GM13976 (cell line): ENCODE measurements at regions not wholly inside any gene's neighbourhood (a gene's known extent, or its start where the extent isn't known, plus 50 kb on each side); places are given as distances from the start of the nearest gene placed in this dataset.

ENCODE experiments used
- DNase-seq: peaks from one replicate; pipeline ENCODE4 v3.0.0; 2012; ENCODE audit warnings: low spot score
- CTCF ChIP-seq: IDR thresholded peaks from 2 replicates; pipeline ENCODE4 v1.5.1; 2012; ENCODE audit warnings: borderline replicate concordance, mild to moderate bottlenecking; ENCODE audit not compliant: insufficient read depth; ENCODE audit errors: extremely low read depth, missing control alignments, control extremely low read depth
- in situ Hi-C: fragments of 300-500 bp; cut with MboI; formaldehyde crosslinking; loops from one replicate; pipeline ENCODE4 v1.12.0; 2022; ENCODE audit warnings: low sequenced_read_pairs, mixed read lengths, inconsistent platforms; ENCODE audit not compliant: unreplicated experiment

DNA sequence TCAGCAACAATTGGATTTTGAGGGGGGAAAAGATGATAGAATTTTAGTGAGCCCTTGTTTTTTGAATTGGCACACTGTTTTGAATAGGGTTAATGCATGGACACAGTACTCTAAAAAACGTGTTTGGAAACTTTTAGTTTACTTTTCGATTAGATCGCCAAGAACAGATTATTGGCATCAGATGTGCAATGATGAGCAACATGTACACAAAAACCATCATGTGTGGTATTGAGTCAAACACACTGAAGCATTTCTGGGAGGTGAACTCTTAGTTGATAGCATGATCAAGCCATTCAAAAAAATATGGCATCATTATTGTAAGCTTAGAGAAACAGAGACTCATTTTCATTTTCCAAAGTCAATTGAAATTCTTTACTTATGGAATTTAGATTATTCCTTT, 329.2 kb downstream of the ADAMTS20 start:
- in situ Hi-C loops = no loop called here
- no peak for DNase-seq
- TF ChIP-seq CTCF = no peak

GRCh38 chr12:43221216-43221615, 330.8 kb downstream of the ADAMTS20 start:
- no peak for DNase-seq
- no peak for TF ChIP-seq CTCF
- in situ Hi-C loops = no loop called here

GRCh38 chr12:43216490-43216889, 335.5 kb downstream of the ADAMTS20 start:
- TF ChIP-seq CTCF = no peak

DNA sequence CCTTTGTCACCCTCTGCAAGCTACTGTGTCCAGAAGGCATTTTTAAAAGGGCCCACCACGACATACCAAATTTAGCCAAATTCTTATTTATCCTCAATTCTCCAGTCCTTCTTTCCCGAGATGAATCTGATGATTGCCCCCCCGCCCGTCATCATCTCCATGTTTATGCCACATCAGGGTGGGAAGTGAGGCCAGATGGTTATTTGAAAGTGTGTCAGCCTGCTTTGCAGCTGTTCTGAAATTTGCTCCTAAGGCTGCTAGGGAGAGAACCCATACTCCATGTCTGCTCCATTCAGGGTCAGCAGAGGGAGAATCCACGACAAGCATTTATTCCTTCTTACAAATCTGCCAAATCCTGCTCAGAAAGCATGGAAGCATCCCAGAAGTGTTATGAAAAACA, 337.8 kb downstream of the ADAMTS20 start:
- no peak for DNase-seq
- TF ChIP-seq CTCF = no peak
- in situ Hi-C loops = no loop called here

More at GRCh38 chr12:43216490-43216889, 335.5 kb downstream of the ADAMTS20 start:
- in situ Hi-C loops = no loop called here
- no peak for DNase-seq

DNA sequence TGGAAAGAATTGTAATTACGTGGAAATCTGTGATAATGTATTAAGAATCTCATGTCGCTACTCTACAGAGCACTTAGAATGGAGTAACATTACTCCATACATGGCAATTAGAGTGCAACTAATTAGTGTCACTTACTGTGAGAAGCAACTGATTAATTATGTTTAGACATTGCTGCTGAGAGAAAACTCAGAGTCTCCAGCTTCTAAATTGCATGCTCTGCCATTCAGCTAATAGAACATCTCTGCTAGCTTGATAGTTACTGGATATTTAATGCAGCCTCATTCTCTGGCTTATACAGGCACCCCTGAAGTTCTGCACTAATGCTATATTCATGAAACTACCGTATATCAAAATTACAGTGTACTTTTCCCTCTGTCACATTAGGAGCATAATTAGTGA, 338.4 kb downstream of the ADAMTS20 start:
- no peak for TF ChIP-seq CTCF
- in situ Hi-C loops = no loop called here
- DNase-seq = no peak

DNA sequence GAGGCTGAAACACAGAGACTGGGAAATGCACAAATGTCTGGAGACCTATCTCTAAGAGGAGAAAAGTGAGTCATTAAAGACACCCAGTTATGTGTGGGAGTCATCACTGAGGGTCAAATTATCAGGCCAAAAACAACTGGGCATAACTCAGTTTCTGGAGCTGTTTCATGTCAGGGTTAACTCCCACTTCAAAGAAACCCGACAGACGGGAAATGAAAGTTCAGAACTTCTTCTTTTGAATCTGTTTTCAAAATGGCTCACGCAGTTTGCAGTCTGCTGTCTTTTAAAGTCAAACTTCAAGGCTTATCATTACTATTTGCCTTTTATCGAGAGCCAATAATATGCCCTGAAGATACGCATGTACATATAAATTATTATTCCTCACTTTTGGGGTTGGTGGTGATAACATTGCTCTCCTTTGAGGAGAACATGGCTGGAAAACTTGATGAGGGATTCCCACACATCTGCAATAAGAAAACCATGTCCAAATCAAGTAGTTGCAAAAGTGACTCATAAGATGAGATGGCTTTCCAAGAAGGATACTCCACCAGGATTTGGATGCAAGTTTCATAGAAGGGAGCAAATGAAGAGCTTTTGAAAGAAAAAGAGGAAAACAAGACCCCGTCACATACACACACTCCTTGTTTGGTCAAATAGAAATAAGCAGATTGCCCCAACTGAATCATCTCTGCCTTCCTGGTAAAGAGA, 341.4 kb downstream of the ADAMTS20 start:
- TF ChIP-seq CTCF = no peak

More for the DNA sequence above, 341.4 kb downstream of the ADAMTS20 start:
- peak; percentile 30 for DNase-seq
- in situ Hi-C loops = no loop called here
